GM23338 (cell line): ENCODE measurements at regions not wholly inside any gene's neighbourhood (a gene's known extent, or its start where the extent isn't known, plus 50 kb on each side); places are given as distances from the start of the nearest gene placed in this dataset.

Source experiments
- CTCF ChIP-seq, 2 experiments: fragments of 200-600 bp in 1 of 2; sonication (generic) in 1 of 2; conservative IDR thresholded peaks; 2 replicates each; pipeline versions ENCODE4 v1.5.1 to v1.6.1; 2016 to 2017; ENCODE audit warnings: antibody characterized with exemption in 2 of 2, low read depth in 2 of 2, mild to moderate bottlenecking in 2 of 2, moderate library complexity in 1 of 2
- EZH2 ChIP-seq: fragments of 200-600 bp; sonication (generic); IDR thresholded peaks from one replicate; pipeline ENCODE4 v1.8.0; 2017; ENCODE audit warnings: antibody characterized with exemption, mild to moderate bottlenecking, low read depth; ENCODE audit not compliant: unreplicated experiment
- EZH2phosphoT487 ChIP-seq: fragments of 200-600 bp; sonication (generic); IDR thresholded peaks from one replicate; pipeline ENCODE4 v1.8.1; 2018; ENCODE audit warnings: antibody characterized with exemption; ENCODE audit not compliant: unreplicated experiment
- JUNB ChIP-seq: IDR thresholded peaks from one replicate; pipeline ENCODE4 v1.6.1; 2016; ENCODE audit warnings: antibody characterized with exemption; ENCODE audit not compliant: unreplicated experiment
- POLR2AphosphoS5 ChIP-seq: IDR thresholded peaks from 2 replicates; pipeline ENCODE4 v1.6.1; 2016; ENCODE audit warnings: antibody characterized with exemption, low read depth
- STAT1 ChIP-seq: IDR thresholded peaks from one replicate; pipeline ENCODE4 v1.6.1; 2016; ENCODE audit warnings: antibody characterized with exemption; ENCODE audit not compliant: unreplicated experiment

GRCh38 chr1:87739704-87740103 is 411.0 kb downstream of the LMO4 start:
- TF ChIP-seq CTCF (conservative IDR thresholded peaks at IDR 0.05; ENCODE audit: low read depth in 2 of 2) (no peak), STAT1 (no peak), EZH2phosphoT487 (no peak), EZH2 (no peak), POLR2AphosphoS5 (no peak), JUNB (no peak)
